ENCODE measurements at regions not wholly inside any gene's neighbourhood (a gene's known extent, or its start where the extent isn't known, plus 50 kb on each side); places are given as distances from the start of the nearest gene placed in this dataset.

GRCh38 chr12:67750513-67751183 is 102.1 kb downstream of the DYRK2 start:
- H3K36me3 Mint-ChIP-seq (ENCODE audit: low read depth), result no peaks in the 10 kb centered on the region
- H3K4me1 Mint-ChIP-seq (ENCODE audit: low read depth), result no peaks in the 10 kb centered on the region
- no peaks in the 10 kb centered on the region for H3K27me3 Mint-ChIP-seq (ENCODE audit: low read depth)
- H3K9me3 Mint-ChIP-seq, result no peaks in the 10 kb centered on the region
- H3K4me3 Mint-ChIP-seq, result no peak overlapping the region
- H3K27ac Mint-ChIP-seq, result no peak overlapping the region
- no peak for DNase-seq (ENCODE audit: low spot score)

GRCh38 chr12:67751381-67751928 is 102.9 kb downstream of the DYRK2 start:
- no peak for DNase-seq (ENCODE audit: low spot score)
- no peak overlapping the region for H3K4me3 Mint-ChIP-seq
- no peaks in the 10 kb centered on the region for H3K9me3 Mint-ChIP-seq
- no peak overlapping the region for H3K27ac Mint-ChIP-seq
- no peaks in the 10 kb centered on the region for H3K36me3 Mint-ChIP-seq (ENCODE audit: low read depth)
- no peaks in the 10 kb centered on the region for H3K27me3 Mint-ChIP-seq (ENCODE audit: low read depth)
- H3K4me1 Mint-ChIP-seq (ENCODE audit: low read depth), result no peaks in the 10 kb centered on the region

GRCh38 chr12:67752226-67752732 is 103.7 kb downstream of the DYRK2 start:
- Mint-ChIP-seq H3K9me3 (no peaks in the 10 kb centered on the region), H3K27ac (no peak overlapping the region), H3K27me3 (ENCODE audit: low read depth) (no peaks in the 10 kb centered on the region), H3K4me3 (no peak overlapping the region), H3K4me1 (ENCODE audit: low read depth) (no peaks in the 10 kb centered on the region), H3K36me3 (ENCODE audit: low read depth) (no peaks in the 10 kb centered on the region)
- no peak for DNase-seq (ENCODE audit: low spot score)

GRCh38 chr12:67754933-67755697 is 106.6 kb downstream of the DYRK2 start:
- H3K27ac Mint-ChIP-seq, result no peak overlapping the region
- H3K4me1 Mint-ChIP-seq (ENCODE audit: low read depth), result no peaks in the 10 kb centered on the region
- no peak for DNase-seq (ENCODE audit: low spot score)
- no peaks in the 10 kb centered on the region for H3K27me3 Mint-ChIP-seq (ENCODE audit: low read depth)
- H3K4me3 Mint-ChIP-seq, result no peak overlapping the region
- H3K9me3 Mint-ChIP-seq, result no peaks in the 10 kb centered on the region
- no peaks in the 10 kb centered on the region for H3K36me3 Mint-ChIP-seq (ENCODE audit: low read depth)

GRCh38 chr12:67757651-67758050 is 109.1 kb downstream of the DYRK2 start:
- no peak for DNase-seq (ENCODE audit: low spot score)
- no peaks in the 10 kb centered on the region for H3K27me3 Mint-ChIP-seq (ENCODE audit: low read depth)
- no peak overlapping the region for H3K27ac Mint-ChIP-seq
- H3K4me1 Mint-ChIP-seq (ENCODE audit: low read depth), result no peaks in the 10 kb centered on the region
- no peaks in the 10 kb centered on the region for H3K36me3 Mint-ChIP-seq (ENCODE audit: low read depth)
- H3K9me3 Mint-ChIP-seq, result no peaks in the 10 kb centered on the region
- H3K4me3 Mint-ChIP-seq, result no peak overlapping the region

- no peaks in the 10 kb centered on the region for H3K4me1 Mint-ChIP-seq (ENCODE audit: low read depth)
- DNase-seq (ENCODE audit: low spot score), result no peak
- H3K9me3 Mint-ChIP-seq, result no peaks in the 10 kb centered on the region
- H3K36me3 Mint-ChIP-seq (ENCODE audit: low read depth), result no peaks in the 10 kb centered on the region
- H3K27me3 Mint-ChIP-seq (ENCODE audit: low read depth), result no peaks in the 10 kb centered on the region
- H3K4me3 Mint-ChIP-seq, result no peak overlapping the region
- H3K27ac Mint-ChIP-seq, result no peak overlapping the region
These were observed 109.6 kb downstream of the DYRK2 start for GRCh38 chr12:67758119-67758518.

GRCh38 chr12:67758521-67758920 is 110.0 kb downstream of the DYRK2 start:
- Mint-ChIP-seq H3K36me3 (ENCODE audit: low read depth) (no peaks in the 10 kb centered on the region), H3K4me1 (ENCODE audit: low read depth) (no peaks in the 10 kb centered on the region), H3K27me3 (ENCODE audit: low read depth) (no peaks in the 10 kb centered on the region), H3K9me3 (no peaks in the 10 kb centered on the region), H3K4me3 (no peak overlapping the region), H3K27ac (no peak overlapping the region)
- DNase-seq (ENCODE audit: low spot score), result no peak

- no peak for DNase-seq (ENCODE audit: low spot score)
- H3K4me1 Mint-ChIP-seq (ENCODE audit: low read depth), result no peaks in the 10 kb centered on the region
- H3K27ac Mint-ChIP-seq, result no peak overlapping the region
- H3K4me3 Mint-ChIP-seq, result no peak overlapping the region
- no peaks in the 10 kb centered on the region for H3K36me3 Mint-ChIP-seq (ENCODE audit: low read depth)
- no peaks in the 10 kb centered on the region for H3K27me3 Mint-ChIP-seq (ENCODE audit: low read depth)
- no peaks in the 10 kb centered on the region for H3K9me3 Mint-ChIP-seq
These were observed 111.3 kb downstream of the DYRK2 start for GRCh38 chr12:67759829-67760228.

GRCh38 chr12:67760586-67761275 is 112.2 kb downstream of the DYRK2 start:
- no peak overlapping the region for H3K4me3 Mint-ChIP-seq
- no peaks in the 10 kb centered on the region for H3K27me3 Mint-ChIP-seq (ENCODE audit: low read depth)
- H3K36me3 Mint-ChIP-seq (ENCODE audit: low read depth), result no peaks in the 10 kb centered on the region
- no peaks in the 10 kb centered on the region for H3K4me1 Mint-ChIP-seq (ENCODE audit: low read depth)
- no peak for DNase-seq (ENCODE audit: low spot score)
- H3K27ac Mint-ChIP-seq, result no peak overlapping the region
- no peaks in the 10 kb centered on the region for H3K9me3 Mint-ChIP-seq

- no peaks in the 10 kb centered on the region for H3K4me1 Mint-ChIP-seq (ENCODE audit: low read depth)
- H3K27ac Mint-ChIP-seq, result no peak overlapping the region
- H3K9me3 Mint-ChIP-seq, result no peaks in the 10 kb centered on the region
- no peak for DNase-seq (ENCODE audit: low spot score)
- H3K36me3 Mint-ChIP-seq (ENCODE audit: low read depth), result no peaks in the 10 kb centered on the region
- no peaks in the 10 kb centered on the region for H3K27me3 Mint-ChIP-seq (ENCODE audit: low read depth)
- H3K4me3 Mint-ChIP-seq, result no peak overlapping the region
These were observed 113.0 kb downstream of the DYRK2 start for GRCh38 chr12:67761566-67761965.

- no peaks in the 10 kb centered on the region for H3K36me3 Mint-ChIP-seq (ENCODE audit: low read depth)
- H3K4me3 Mint-ChIP-seq, result no peak overlapping the region
- no peaks in the 10 kb centered on the region for H3K27me3 Mint-ChIP-seq (ENCODE audit: low read depth)
- H3K4me1 Mint-ChIP-seq (ENCODE audit: low read depth), result no peaks in the 10 kb centered on the region
- DNase-seq (ENCODE audit: low spot score), result no peak
- H3K27ac Mint-ChIP-seq, result no peak overlapping the region
- no peaks in the 10 kb centered on the region for H3K9me3 Mint-ChIP-seq
These were observed 115.5 kb downstream of the DYRK2 start for GRCh38 chr12:67764055-67764454.

- Mint-ChIP-seq H3K36me3 (ENCODE audit: low read depth) (no peaks in the 10 kb centered on the region), H3K9me3 (no peaks in the 10 kb centered on the region), H3K4me1 (ENCODE audit: low read depth) (no peaks in the 10 kb centered on the region)
These were observed 116.5 kb downstream of the DYRK2 start for GRCh38 chr12:67764946-67765619.

GRCh38 chr12:67765776-67766766 is 117.5 kb downstream of the DYRK2 start:
- no peaks in the 10 kb centered on the region for H3K27me3 Mint-ChIP-seq (ENCODE audit: low read depth)
- no peaks in the 10 kb centered on the region for H3K9me3 Mint-ChIP-seq
- H3K36me3 Mint-ChIP-seq (ENCODE audit: low read depth), result no peaks in the 10 kb centered on the region
- DNase-seq (ENCODE audit: low spot score), result no peak
- H3K27ac Mint-ChIP-seq, result no peak overlapping the region
- H3K4me3 Mint-ChIP-seq, result no peak overlapping the region
- H3K4me1 Mint-ChIP-seq (ENCODE audit: low read depth), result no peaks in the 10 kb centered on the region

More at GRCh38 chr12:67764946-67765619, 116.5 kb downstream of the DYRK2 start:
- Mint-ChIP-seq H3K4me3 (no peak overlapping the region), H3K27me3 (ENCODE audit: low read depth) (no peaks in the 10 kb centered on the region), H3K27ac (no peak overlapping the region)
- DNase-seq (ENCODE audit: low spot score), result no peak

All from T-helper 2 cell treated with Interferon-gamma antibody and Interleukin-4, amounts not matched to agents 5 μg/mL and 100 μg/mL, for 36 hours (primary cell).